Fibroblast of skin of right quadriceps (primary cell): ENCODE measurements at regions not wholly inside any gene's neighbourhood (a gene's known extent, or its start where the extent isn't known, plus 50 kb on each side); places are given as distances from the start of the nearest gene placed in this dataset.
A peak's percentile ranks its signal among the peaks of the same experiment; 100 is the strongest.

Source experiments
- DNase-seq: peaks from one replicate; pipeline ENCODE4 v3.0.0-alpha.2; 2013

GRCh38 chr2:33788044-33788443 lies 188.9 kb upstream of the FAM98A start:
- DNase-seq = peak; percentile 28

- no peak for DNase-seq
Measured at GRCh38 chr2:33786881-33787280, 187.8 kb upstream of the FAM98A start.

GRCh38 chr2:33785201-33786106 lies 186.4 kb upstream of the FAM98A start:
- no peak for DNase-seq

GRCh38 chr2:33784488-33784887 lies 185.4 kb upstream of the FAM98A start:
- no peak for DNase-seq

GRCh38 chr2:33782395-33783230 lies 183.5 kb upstream of the FAM98A start:
- DNase-seq = no peak

- no peak for DNase-seq
Measured at GRCh38 chr2:33777786-33778185, 178.7 kb upstream of the FAM98A start.

GRCh38 chr2:33775306-33775705 lies 176.2 kb upstream of the FAM98A start:
- DNase-seq = no peak

GRCh38 chr2:33770023-33770422 lies 170.9 kb upstream of the FAM98A start:
- DNase-seq = no peak

GRCh38 chr2:33766175-33766574 lies 167.1 kb upstream of the FAM98A start:
- DNase-seq = no peak

GRCh38 chr2:33765122-33765521 lies 166.0 kb upstream of the FAM98A start:
- no peak for DNase-seq

GRCh38 chr2:33764551-33764950 lies 165.5 kb upstream of the FAM98A start:
- DNase-seq = no peak

- DNase-seq = no peak
Measured at GRCh38 chr2:33763671-33764310, 164.7 kb upstream of the FAM98A start.

GRCh38 chr2:33762636-33763035 lies 163.5 kb upstream of the FAM98A start:
- no peak for DNase-seq

- DNase-seq = no peak
Measured at GRCh38 chr2:33746208-33746800, 147.2 kb upstream of the FAM98A start.

GRCh38 chr2:33735096-33735495 lies 136.0 kb upstream of the FAM98A start:
- no peak for DNase-seq

- no peak for DNase-seq
Measured at GRCh38 chr2:33730804-33731203, 131.7 kb upstream of the FAM98A start.

- no peak for DNase-seq
Measured at GRCh38 chr2:33730193-33730592, 131.1 kb upstream of the FAM98A start.

- no peak for DNase-seq
Measured at GRCh38 chr2:33729353-33729752, 130.3 kb upstream of the FAM98A start.

GRCh38 chr2:33728106-33728505 lies 129.0 kb upstream of the FAM98A start:
- no peak for DNase-seq

- DNase-seq = no peak
Measured at GRCh38 chr2:33727361-33728032, 128.4 kb upstream of the FAM98A start.

GRCh38 chr2:33726415-33726814 lies 127.3 kb upstream of the FAM98A start:
- DNase-seq = no peak

GRCh38 chr2:33723329-33723728 lies 124.2 kb upstream of the FAM98A start:
- no peak for DNase-seq
